Neural cell (in vitro differentiated cells): ENCODE measurements at regions not wholly inside any gene's neighbourhood (a gene's known extent, or its start where the extent isn't known, plus 50 kb on each side); places are given as distances from the start of the nearest gene placed in this dataset.

Experiments used
- H2AFZ ChIP-seq: fragments of 200-600, 300-800 bp; sonication (generic), shearing (Covaris generic); 2 replicates; pipeline ENCODE4 v1.6.0; 2014; ENCODE audit warnings: low read depth, mild to moderate bottlenecking, antibody characterized with exemption, low read length, moderate library complexity
- H3F3A ChIP-seq: fragments of 200-600 bp; shearing (Covaris generic); 2 replicates; pipeline ENCODE4 v1.6.1; 2016; ENCODE audit warnings: mild to moderate bottlenecking, moderate library complexity, mixed read lengths, antibody characterized with exemption, low read length; ENCODE audit not compliant: insufficient read depth, poor library complexity, severe bottlenecking
- H3K27ac ChIP-seq: fragments of 200-600, 300-800 bp; sonication (generic), shearing (Covaris generic); 2 replicates; pipeline ENCODE4 v1.5.1; 2014; ENCODE audit warnings: mild to moderate bottlenecking, low read length, moderate library complexity
- H3K27me3 ChIP-seq: fragments of 300-800, 200-600 bp; sonication (generic), shearing (Covaris generic); 2 replicates; pipeline ENCODE4 v1.6.0; 2014; ENCODE audit warnings: mild to moderate bottlenecking, low read depth, low read length, moderate library complexity; ENCODE audit not compliant: insufficient read depth
- H3K36me3 ChIP-seq: fragments of 300-800, 200-600 bp; sonication (generic), shearing (Covaris generic); 2 replicates; pipeline ENCODE4 v1.5.1; 2014; ENCODE audit warnings: mild to moderate bottlenecking, antibody characterized with exemption, low read length, moderate library complexity; ENCODE audit not compliant: insufficient read depth
- H3K4me2 ChIP-seq: fragments of 300-800, 200-600 bp; sonication (generic), shearing (Covaris generic); 2 replicates; pipeline ENCODE4 v1.6.0; 2014; ENCODE audit warnings: mild to moderate bottlenecking, low read length
- H3K4me3 ChIP-seq: fragments of 300-800, 200-600 bp; sonication (generic), shearing (Covaris generic); 2 replicates; pipeline ENCODE4 v1.5.1; 2014; ENCODE audit warnings: mild to moderate bottlenecking, low read length, moderate library complexity
- H3K79me2 ChIP-seq: fragments of 200-600 bp; shearing (Covaris generic); replicated peaks from 2 replicates; pipeline ENCODE4 v1.6.0; 2014; ENCODE audit warnings: mild to moderate bottlenecking, low read length, moderate library complexity; ENCODE audit not compliant: insufficient read depth
- H3K9ac ChIP-seq: fragments of 300-800, 200-600 bp; sonication (generic), shearing (Covaris generic); 2 replicates; pipeline ENCODE4 v1.6.1; 2016; ENCODE audit warnings: mild to moderate bottlenecking, low read length, mixed read lengths
- H3K9me2 ChIP-seq: fragments of 200-600 bp; shearing (Covaris generic); 2 replicates; pipeline ENCODE4 v1.6.1; 2016; ENCODE audit warnings: mild to moderate bottlenecking, low read length, mixed read lengths; ENCODE audit not compliant: insufficient read depth
- H3K9me3 ChIP-seq: fragments of 200-600, 300-800 bp; sonication (generic), shearing (Covaris generic); 2 replicates; pipeline ENCODE4 v1.6.1; 2016; ENCODE audit warnings: mild to moderate bottlenecking, mixed run types, low read length, moderate library complexity, mixed read lengths
- H4K20me1 ChIP-seq: fragments of 200-600 bp; shearing (Covaris generic); 2 replicates; pipeline ENCODE4 v1.6.1; 2016; ENCODE audit warnings: mild to moderate bottlenecking, mixed run types; ENCODE audit not compliant: insufficient read depth
- CTCF ChIP-seq: fragments of 450-650 bp; IDR thresholded peaks from 2 replicates; pipeline ENCODE4 v1.5.1; 2014; ENCODE audit warnings: antibody characterized with exemption, mild to moderate bottlenecking, moderate library complexity; ENCODE audit not compliant: poor library complexity, severe bottlenecking
- EP300 ChIP-seq: fragments of 450-650 bp; conservative IDR thresholded peaks from 2 replicates; pipeline ENCODE4 v1.6.1; 2014; ENCODE audit warnings: antibody characterized with exemption, mild to moderate bottlenecking, moderate library complexity; ENCODE audit not compliant: poor library complexity, severe bottlenecking
- EZH2 ChIP-seq: fragments of 200-600, 300-800 bp; shearing (Covaris generic), sonication (generic); IDR thresholded peaks from 2 replicates; pipeline ENCODE4 v1.6.1; 2014; ENCODE audit warnings: antibody characterized with exemption, low read length, borderline replicate concordance, mild to moderate bottlenecking; ENCODE audit not compliant: insufficient read depth, poor library complexity, severe bottlenecking
- MXI1 ChIP-seq: fragments of 450-650 bp; conservative IDR thresholded peaks from 2 replicates; pipeline ENCODE4 v1.6.1; 2014; ENCODE audit warnings: antibody characterized with exemption, mild to moderate bottlenecking; ENCODE audit not compliant: poor library complexity, severe bottlenecking
- POLR2AphosphoS5 ChIP-seq: IDR thresholded peaks from 2 replicates; pipeline ENCODE4 v1.6.1; 2012
- RAD21 ChIP-seq: fragments of 450-650 bp; conservative IDR thresholded peaks from 2 replicates; pipeline ENCODE4 v1.6.1; 2014; ENCODE audit warnings: antibody characterized with exemption, mild to moderate bottlenecking, moderate library complexity
- REST ChIP-seq: IDR thresholded peaks from 2 replicates; pipeline ENCODE4 v1.6.1; 2012; ENCODE audit warnings: borderline replicate concordance
- SMC3 ChIP-seq: fragments of 450-650 bp; conservative IDR thresholded peaks from 2 replicates; pipeline ENCODE4 v1.6.1; 2014; ENCODE audit warnings: antibody characterized with exemption, mild to moderate bottlenecking, moderate library complexity; ENCODE audit not compliant: poor library complexity
- TAF1 ChIP-seq: IDR thresholded peaks from 2 replicates; pipeline ENCODE4 v1.6.1; 2012; ENCODE audit warnings: low read depth

- Histone ChIP-seq H3K27ac (no peak overlapping the region), H3K27me3 (no peaks in the 10 kb centered on the region), H3K4me2 (no peak overlapping the region), H3K9ac (no peak overlapping the region), H3K9me2 (no peaks in the 10 kb centered on the region), H3F3A (no peaks in the 10 kb centered on the region), H4K20me1 (no peaks in the 10 kb centered on the region), H2AFZ (no peak overlapping the region), H3K9me3 (no peaks in the 10 kb centered on the region), H3K36me3 (no peaks in the 10 kb centered on the region), H3K79me2 (no peaks in the 10 kb centered on the region), H3K4me3 (no peak overlapping the region)
- TF ChIP-seq TAF1 (no peak), EP300 (no peak), CTCF (no peak), SMC3 (no peak), RAD21 (no peak), MXI1 (no peak), EZH2 (no peak), REST (no peak), POLR2AphosphoS5 (no peak)
These were observed 415.9 kb upstream of the SLC8A1 start for GRCh38 chr2:40867829-40868228.

GRCh38 chr2:40872580-40872979 is 420.7 kb upstream of the SLC8A1 start:
- Histone ChIP-seq H3K79me2 (no peaks in the 10 kb centered on the region), H3K9me2 (no peaks in the 10 kb centered on the region), H3K36me3 (no peaks in the 10 kb centered on the region), H3K9ac (no peak overlapping the region), H3K4me3 (no peak overlapping the region), H2AFZ (no peak overlapping the region), H3K27me3 (no peaks in the 10 kb centered on the region), H3K4me2 (no peak overlapping the region), H4K20me1 (no peaks in the 10 kb centered on the region), H3K9me3 (no peaks in the 10 kb centered on the region), H3F3A (no peaks in the 10 kb centered on the region), H3K27ac (no peak overlapping the region)
- TF ChIP-seq TAF1 = no peak
- TF ChIP-seq POLR2AphosphoS5 = no peak
- no peak for TF ChIP-seq SMC3
- TF ChIP-seq RAD21 = no peak
- TF ChIP-seq MXI1 = no peak
- no peak for TF ChIP-seq EZH2
- no peak for TF ChIP-seq EP300
- TF ChIP-seq REST = no peak
- TF ChIP-seq CTCF = no peak
